ENCODE measurements at regions not wholly inside any gene's neighbourhood (a gene's known extent, or its start where the extent isn't known, plus 50 kb on each side); places are given as distances from the start of the nearest gene placed in this dataset.

DNA sequence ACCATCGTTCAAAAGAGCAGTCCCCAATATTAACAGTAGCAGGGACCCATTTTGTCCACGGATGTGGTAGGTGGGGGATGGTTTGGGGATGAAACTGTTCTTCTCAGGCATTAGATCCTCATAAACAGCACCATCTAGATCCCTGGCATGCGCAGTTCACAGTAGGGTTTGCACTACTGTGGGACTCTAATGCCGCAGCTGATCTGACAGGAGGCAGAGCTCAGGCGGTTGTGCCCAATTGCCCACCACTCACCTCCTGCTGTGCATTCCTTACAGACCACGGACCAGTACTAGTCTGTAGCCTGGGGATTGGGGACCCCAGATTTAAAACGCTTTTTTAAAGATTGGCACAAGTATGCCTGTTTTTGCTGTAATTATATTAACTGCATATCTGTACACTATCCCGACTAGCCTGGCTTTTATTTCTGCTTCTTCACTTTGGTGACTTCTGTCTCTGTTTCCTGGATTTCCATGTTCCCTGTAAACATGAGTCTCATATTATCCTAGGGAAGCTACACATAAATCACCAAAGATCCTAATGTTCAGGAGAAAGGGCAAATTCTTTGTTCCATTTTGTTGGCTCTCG is 163.3 kb upstream of the AKR1E2 start:
- DNase-seq (ENCODE audit: low spot score): no peak
- no peak for TF ChIP-seq CTCF (IDR thresholded peaks at IDR 0.05)
- peak overlapping the region; percentile 88 to 98 for H3K27ac ChIP-seq
- H3K36me3 ChIP-seq: no peaks in the 10 kb centered on the region
- H3K27me3 ChIP-seq: no peaks in the 10 kb centered on the region
- peak overlapping the region in 1 of 2 donors; percentile 5 for H3K4me3 ChIP-seq
- H3K4me1 ChIP-seq: peaks cover 0 to 40% of the 10 kb centered on the region in 2 donors
- H3K9me3 ChIP-seq: no peaks in the 10 kb centered on the region

GRCh38 chr10:4661511-4662255 is 164.3 kb upstream of the AKR1E2 start:
- no peak for TF ChIP-seq CTCF (IDR thresholded peaks at IDR 0.05)
- H3K4me3 ChIP-seq: peak overlapping the region in 1 of 2 donors; percentile 3
- H3K9me3 ChIP-seq: no peaks in the 10 kb centered on the region
- DNase-seq (ENCODE audit: low spot score): peak; percentile 94
- peaks cover 0 to 44% of the 10 kb centered on the region in 2 donors for H3K4me1 ChIP-seq
- H3K27me3 ChIP-seq: no peaks in the 10 kb centered on the region
- no peaks in the 10 kb centered on the region for H3K36me3 ChIP-seq
- peak overlapping the region; percentile 88 to 98 for H3K27ac ChIP-seq

- Histone ChIP-seq H3K36me3 (no peaks in the 10 kb centered on the region), H3K9me3 (no peaks in the 10 kb centered on the region), H3K27me3 (no peaks in the 10 kb centered on the region), H3K4me1 (peaks cover 0 to 37% of the 10 kb centered on the region in 2 donors), H3K4me3 (no peak overlapping the region), H3K27ac (no peak overlapping the region)
- no peak for TF ChIP-seq CTCF (IDR thresholded peaks at IDR 0.05)
- no peak for DNase-seq (ENCODE audit: low spot score)
These were observed 167.2 kb upstream of the AKR1E2 start for GRCh38 chr10:4658777-4659176.

GRCh38 chr10:4656576-4657194 is 169.3 kb upstream of the AKR1E2 start:
- TF ChIP-seq CTCF (IDR thresholded peaks at IDR 0.05): peak; percentile 72 to 93
- DNase-seq (ENCODE audit: low spot score): peak; percentile 79
- Histone ChIP-seq H3K9me3 (no peaks in the 10 kb centered on the region), H3K4me1 (peaks cover 0 to 18% of the 10 kb centered on the region in 2 donors), H3K27me3 (no peaks in the 10 kb centered on the region), H3K27ac (no peak overlapping the region), H3K36me3 (no peaks in the 10 kb centered on the region), H3K4me3 (no peak overlapping the region)

DNA sequence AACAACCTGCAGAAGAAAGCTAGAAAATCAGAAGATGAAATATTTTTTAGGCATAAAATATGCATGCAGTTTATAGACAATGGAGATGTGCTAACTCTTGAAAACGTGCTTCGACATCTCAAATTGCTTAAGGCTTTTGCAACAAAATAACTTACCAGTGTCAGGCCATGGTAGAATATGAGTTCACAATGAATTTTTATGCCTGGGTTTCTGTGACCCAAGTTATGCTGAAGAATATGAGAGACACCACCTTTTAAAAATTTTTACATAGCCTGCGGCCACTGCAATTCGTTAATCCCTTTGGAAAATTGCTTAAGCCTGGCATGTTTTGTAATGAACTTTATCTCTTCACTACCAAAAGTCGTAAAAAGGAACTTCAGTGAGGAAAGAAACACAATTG is 170.1 kb upstream of the AKR1E2 start:
- H3K4me1 ChIP-seq: peaks cover 0 to 11% of the 10 kb centered on the region in 2 donors
- no peak overlapping the region for H3K27ac ChIP-seq
- no peak overlapping the region for H3K4me3 ChIP-seq
- no peak for DNase-seq (ENCODE audit: low spot score)
- no peaks in the 10 kb centered on the region for H3K36me3 ChIP-seq
- no peaks in the 10 kb centered on the region for H3K9me3 ChIP-seq
- no peaks in the 10 kb centered on the region for H3K27me3 ChIP-seq
- TF ChIP-seq CTCF (IDR thresholded peaks at IDR 0.05): no peak

Measured in right atrium auricular region (tissue), 2 donors.